ENCODE measurements at regions not wholly inside any gene's neighbourhood (a gene's known extent, or its start where the extent isn't known, plus 50 kb on each side); places are given as distances from the start of the nearest gene placed in this dataset.

DNA sequence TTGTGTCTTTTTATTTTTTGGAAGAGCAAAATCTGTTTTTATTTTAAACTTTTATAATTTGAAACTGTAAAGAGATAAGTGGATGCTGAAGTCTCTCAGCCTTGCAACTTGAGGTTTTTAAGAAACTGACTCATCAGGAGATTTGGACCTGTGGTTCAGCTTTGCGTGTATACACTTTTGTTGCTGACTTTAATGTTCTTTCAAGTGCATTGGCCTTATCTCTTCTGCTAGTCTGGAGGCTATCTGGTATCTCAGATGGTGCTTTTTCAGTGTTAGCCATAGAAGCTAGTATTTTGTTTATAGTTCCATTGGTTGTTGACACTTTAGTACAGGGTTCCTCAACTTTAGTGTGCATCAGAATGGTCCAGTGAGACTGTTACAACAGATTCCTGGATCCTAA lies 504.0 kb upstream of the SPTLC3 start:
- TF ChIP-seq POLR2AphosphoS5 (IDR thresholded peaks at IDR 0.05) (no peak), POLR2A (IDR thresholded peaks at IDR 0.05) (no peak)
